PC-9 (cell line): ENCODE measurements at regions not wholly inside any gene's neighbourhood (a gene's known extent, or its start where the extent isn't known, plus 50 kb on each side); places are given as distances from the start of the nearest gene placed in this dataset.

Source experiments
- BruUV-seq: library from RNA; stranded (reverse); fragments of 400-500 nt; replicated peaks from 2 replicates; lab custom pipeline; 2021; lab: Mats Ljungman, UMichigan
- CTCF ChIA-PET: fragments of 300-600 bp; sonication (Branson Sonifier 250); formaldehyde crosslinking; loops from one replicate; lab custom pipeline; 2022; ENCODE audit warnings: antibody characterized with exemption; lab: Charles Lee
- POLR2A ChIA-PET: fragments of 300-600 bp; sonication (Branson Sonifier 250); formaldehyde crosslinking; loops from one replicate; lab custom pipeline; 2022; ENCODE audit warnings: antibody characterized with exemption; ENCODE audit not compliant: unreplicated experiment; lab: Charles Lee
- DNase-seq, 2 experiments: peaks; one replicate each; pipeline versions ENCODE4 v3.0.0 to v3.0.0-alpha.2; 2015 to 2022; ENCODE audit warnings: mixed read lengths in 1 of 2
- H2AFZ ChIP-seq: fragments of 200-600 bp; sonication (generic); 2 replicates; pipeline ENCODE4 v1.8.1; 2017; ENCODE audit warnings: antibody characterized with exemption
- H3F3A ChIP-seq: fragments of 200-600 bp; sonication (generic); 2 replicates; pipeline ENCODE4 v1.8.1; 2017; ENCODE audit warnings: antibody characterized with exemption, mild to moderate bottlenecking, low read depth; ENCODE audit not compliant: insufficient read depth
- H3K27ac ChIP-seq: fragments of 200-600 bp; sonication (generic); 2 replicates; pipeline ENCODE4 v1.6.1; 2016; ENCODE audit warnings: mixed run types
- H3K27me3 ChIP-seq: fragments of 200-600 bp; sonication (generic); 2 replicates; pipeline ENCODE4 v1.6.1; 2016; ENCODE audit warnings: low read depth, mixed run types; ENCODE audit not compliant: insufficient read depth
- H3K36me3 ChIP-seq: fragments of 200-600 bp; sonication (generic); 2 replicates; pipeline ENCODE4 v1.6.1; 2016; ENCODE audit warnings: low read depth, mixed run types
- H3K4me1 ChIP-seq: fragments of 200-600 bp; sonication (generic); replicated peaks from 2 replicates; pipeline ENCODE4 v1.6.1; 2016; ENCODE audit warnings: mixed run types; ENCODE audit not compliant: insufficient read depth
- H3K4me2 ChIP-seq: fragments of 200-600 bp; sonication (generic); 2 replicates; pipeline ENCODE4 v1.6.1; 2017; ENCODE audit warnings: mixed run types
- H3K4me3 ChIP-seq: fragments of 200-600 bp; sonication (generic); 2 replicates; pipeline ENCODE4 v1.6.1; 2016; ENCODE audit warnings: mixed run types
- H3K79me2 ChIP-seq: fragments of 200-600 bp; sonication (generic); 2 replicates; pipeline ENCODE4 v1.6.1; 2017; ENCODE audit warnings: low read depth, mixed run types
- H3K9me2 ChIP-seq: fragments of 200-600 bp; sonication (generic); 2 replicates; pipeline ENCODE4 v1.8.1; 2017; ENCODE audit warnings: mild to moderate bottlenecking; ENCODE audit not compliant: insufficient read depth
- H3K9me3 ChIP-seq: fragments of 200-600 bp; sonication (generic); 2 replicates; pipeline ENCODE4 v1.8.1; 2016; ENCODE audit warnings: low read depth; ENCODE audit not compliant: insufficient read depth
- H4K20me1 ChIP-seq: fragments of 200-600 bp; sonication (generic); 2 replicates; pipeline ENCODE4 v1.8.1; 2017; ENCODE audit not compliant: insufficient read depth
- EZH2 ChIP-seq: fragments of 200-600 bp; sonication (generic); IDR thresholded peaks from 2 replicates; pipeline ENCODE4 v1.8.0; 2017; ENCODE audit warnings: antibody characterized with exemption, low read depth
- intact Hi-C: fragments of 100-400 bp; cut with micrococcal nuclease; formaldehyde crosslinking; loops from one replicate; pipeline ENCODE4 v1.10.0; 2022; ENCODE audit not compliant: unreplicated experiment
- TF ChIP-seq, protein P1 (sequence below): fragments of 200-600 bp; sonication (generic); conservative IDR thresholded peaks from 2 replicates; pipeline ENCODE4 v1.6.1; 2017; ENCODE audit warnings: mixed run types, antibody characterized with exemption, mild to moderate bottlenecking, moderate library complexity

DNA sequence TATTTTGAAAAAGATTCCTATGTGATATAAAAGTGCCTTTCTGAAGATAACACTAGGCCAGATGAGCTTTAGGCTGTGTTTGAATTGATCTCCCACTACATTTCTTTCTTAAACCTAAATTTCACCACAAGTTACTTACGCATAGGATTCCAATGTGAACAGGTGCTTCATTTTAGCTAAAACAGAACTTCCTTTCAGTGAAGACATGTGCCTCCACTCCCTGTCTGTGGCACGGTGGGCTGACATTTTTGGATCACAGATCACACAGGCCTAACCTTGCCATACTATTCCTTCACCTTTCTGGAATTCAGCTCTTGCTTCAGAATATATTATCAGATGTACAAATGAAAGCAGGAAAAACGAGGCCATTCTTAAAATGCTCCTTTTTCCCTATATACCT is 231.8 kb downstream of the SAMD5 start:
- no peak overlapping the region for H3K27ac ChIP-seq
- H3F3A ChIP-seq, result no peaks in the 10 kb centered on the region
- H3K36me3 ChIP-seq, result 0 out of 2 replicates have a peak, but pooled peaks cover 10% of the 10 kb centered on the region
- ChIA-PET CTCF (interaction anchor here (0.5 kb wide), 1 partner anchor 425 kb away, joined by 3 read pairs; no protein-coding TSS in a partner anchor), POLR2A (interaction anchor here (0.5 kb wide), 1 partner anchor 23 kb away, joined by 4 read pairs; no protein-coding TSS in a partner anchor)
- no peak for TF ChIP-seq EZH2
- TF ChIP-seq, protein P1, sequence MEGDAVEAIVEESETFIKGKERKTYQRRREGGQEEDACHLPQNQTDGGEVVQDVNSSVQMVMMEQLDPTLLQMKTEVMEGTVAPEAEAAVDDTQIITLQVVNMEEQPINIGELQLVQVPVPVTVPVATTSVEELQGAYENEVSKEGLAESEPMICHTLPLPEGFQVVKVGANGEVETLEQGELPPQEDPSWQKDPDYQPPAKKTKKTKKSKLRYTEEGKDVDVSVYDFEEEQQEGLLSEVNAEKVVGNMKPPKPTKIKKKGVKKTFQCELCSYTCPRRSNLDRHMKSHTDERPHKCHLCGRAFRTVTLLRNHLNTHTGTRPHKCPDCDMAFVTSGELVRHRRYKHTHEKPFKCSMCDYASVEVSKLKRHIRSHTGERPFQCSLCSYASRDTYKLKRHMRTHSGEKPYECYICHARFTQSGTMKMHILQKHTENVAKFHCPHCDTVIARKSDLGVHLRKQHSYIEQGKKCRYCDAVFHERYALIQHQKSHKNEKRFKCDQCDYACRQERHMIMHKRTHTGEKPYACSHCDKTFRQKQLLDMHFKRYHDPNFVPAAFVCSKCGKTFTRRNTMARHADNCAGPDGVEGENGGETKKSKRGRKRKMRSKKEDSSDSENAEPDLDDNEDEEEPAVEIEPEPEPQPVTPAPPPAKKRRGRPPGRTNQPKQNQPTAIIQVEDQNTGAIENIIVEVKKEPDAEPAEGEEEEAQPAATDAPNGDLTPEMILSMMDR, result no peak
- no peak overlapping the region for H3K4me2 ChIP-seq
- no peaks in the 10 kb centered on the region for H4K20me1 ChIP-seq
- no peaks in the 10 kb centered on the region for H3K9me3 ChIP-seq
- no peaks in the 10 kb centered on the region for H3K27me3 ChIP-seq
- BruUV-seq, result no TSS peak
- H3K9me2 ChIP-seq, result no peaks in the 10 kb centered on the region
- no peaks in the 10 kb centered on the region for H3K79me2 ChIP-seq
- H2AFZ ChIP-seq, result no peak overlapping the region
- DNase-seq, result no peak
- intact Hi-C loops, result no loop called here
- H3K4me3 ChIP-seq, result no peak overlapping the region
- no peaks in the 10 kb centered on the region for H3K4me1 ChIP-seq

DNA sequence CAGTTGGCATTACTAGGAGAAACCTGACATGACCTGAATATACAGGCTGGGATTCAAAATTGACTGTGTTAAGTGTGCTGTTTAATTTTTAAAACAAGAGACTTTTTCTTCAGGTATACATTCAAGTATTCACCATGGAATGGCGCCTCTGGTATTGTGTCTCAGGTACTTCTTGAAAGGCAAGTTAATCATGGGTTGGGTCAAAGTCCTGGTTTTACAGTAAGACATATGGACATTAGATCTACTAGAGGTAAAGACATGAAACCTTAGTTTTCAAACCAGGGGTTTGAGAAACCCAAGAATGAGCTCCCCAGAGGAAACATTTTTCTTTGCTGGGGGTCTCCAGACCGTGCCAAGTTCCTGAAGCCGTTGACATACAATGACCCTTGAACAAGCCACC is 232.4 kb downstream of the SAMD5 start:
- no peak overlapping the region for H3K4me2 ChIP-seq
- no peak overlapping the region for H2AFZ ChIP-seq
- no peaks in the 10 kb centered on the region for H3K9me3 ChIP-seq
- H3K4me3 ChIP-seq, result no peak overlapping the region
- H3K27me3 ChIP-seq, result no peaks in the 10 kb centered on the region
- intact Hi-C loops, result no loop called here
- CTCF ChIA-PET, result interaction anchor here (0.5 kb wide), 1 partner anchor 424 kb away, joined by 3 read pairs; no protein-coding TSS in a partner anchor
- no TSS peak for BruUV-seq
- H3K4me1 ChIP-seq, result no peaks in the 10 kb centered on the region
- no peaks in the 10 kb centered on the region for H3K9me2 ChIP-seq
- no peak for DNase-seq
- H4K20me1 ChIP-seq, result no peaks in the 10 kb centered on the region
- H3F3A ChIP-seq, result no peaks in the 10 kb centered on the region
- POLR2A ChIA-PET, result interaction anchor here (0.5 kb wide), 1 partner anchor 23 kb away, joined by 4 read pairs; no protein-coding TSS in a partner anchor
- H3K27ac ChIP-seq, result no peak overlapping the region
- 0 out of 2 replicates have a peak, but pooled peaks cover 10% of the 10 kb centered on the region for H3K36me3 ChIP-seq
- TF ChIP-seq EZH2, result no peak
- TF ChIP-seq, protein P1, result no peak
- H3K79me2 ChIP-seq, result no peaks in the 10 kb centered on the region

DNA sequence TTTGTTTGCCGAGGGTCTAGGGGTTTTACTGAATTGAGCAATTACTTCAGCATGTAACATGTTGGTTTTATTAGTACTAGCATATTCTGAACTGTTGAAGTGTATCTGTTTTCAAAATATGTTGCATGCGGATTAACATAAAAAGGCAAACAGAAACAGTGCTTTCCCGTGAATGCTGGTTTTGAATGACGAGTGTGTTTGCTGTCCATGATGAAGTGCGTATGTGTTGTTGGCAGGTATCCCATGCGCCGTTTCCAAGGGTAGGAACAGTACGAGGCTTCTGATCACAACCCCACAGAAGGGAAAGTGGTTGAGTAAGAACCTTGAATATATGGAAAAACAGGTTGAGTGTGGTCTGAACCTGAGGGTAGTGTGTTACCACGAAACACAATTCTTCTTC is 232.9 kb downstream of the SAMD5 start:
- no peaks in the 10 kb centered on the region for H3K9me2 ChIP-seq
- no TSS peak for BruUV-seq
- H3K27ac ChIP-seq, result no peak overlapping the region
- no peak overlapping the region for H3K4me2 ChIP-seq
- ChIA-PET CTCF (no interaction called here), POLR2A (no interaction called here)
- H3F3A ChIP-seq, result no peaks in the 10 kb centered on the region
- H4K20me1 ChIP-seq, result no peaks in the 10 kb centered on the region
- no peaks in the 10 kb centered on the region for H3K4me1 ChIP-seq
- no peaks in the 10 kb centered on the region for H3K79me2 ChIP-seq
- H3K9me3 ChIP-seq, result no peaks in the 10 kb centered on the region
- no peak for DNase-seq
- H3K36me3 ChIP-seq, result 0 out of 2 replicates have a peak, but pooled peaks cover 10% of the 10 kb centered on the region
- intact Hi-C loops, result no loop called here
- no peaks in the 10 kb centered on the region for H3K27me3 ChIP-seq
- H2AFZ ChIP-seq, result no peak overlapping the region
- TF ChIP-seq, protein P1, result no peak
- TF ChIP-seq EZH2, result no peak
- no peak overlapping the region for H3K4me3 ChIP-seq
